Activated T-helper 2 cell treated with anti-CD3 and anti-CD28 coated beads, Interferon-gamma antibody, Interleukin-2, Interleukin-4, amounts not matched to agents 10 μg/mL and 5 μg/mL and 100 μg/mL, durations not matched to agents 14 hours and 24 hours and 36 hours (primary cell): ENCODE measurements at regions not wholly inside any gene's neighbourhood (a gene's known extent, or its start where the extent isn't known, plus 50 kb on each side); places are given as distances from the start of the nearest gene placed in this dataset.
"Not testable (repeated sequence)": the region's sequence is repeated elsewhere in the genome, so short reads cannot be mapped to it uniquely, and the experiment has no call there.

Experiments
- DNase-seq: peaks from one replicate; pipeline ENCODE4 v3.0.0; 2021; ENCODE audit warnings: low spot score
- H3K27ac Mint-ChIP-seq: one replicate; pipeline ENCODE4 v1.8.0; 2021; ENCODE audit warnings: mixed read lengths
- H3K27me3 Mint-ChIP-seq: one replicate; pipeline ENCODE4 v1.8.0; 2021; ENCODE audit warnings: low read depth, mixed read lengths
- H3K36me3 Mint-ChIP-seq: one replicate; pipeline ENCODE4 v1.8.0; 2021; ENCODE audit warnings: low read depth, mixed read lengths
- H3K4me1 Mint-ChIP-seq: one replicate; pipeline ENCODE4 v1.8.0; 2021; ENCODE audit warnings: low read depth, mixed read lengths
- H3K4me3 Mint-ChIP-seq: one replicate; pipeline ENCODE4 v1.8.0; 2021; ENCODE audit warnings: low read depth, mild to moderate bottlenecking, moderate library complexity, mixed read lengths
- H3K9me3 Mint-ChIP-seq: one replicate; pipeline ENCODE4 v1.8.0; 2021; ENCODE audit warnings: mixed read lengths
- intact Hi-C: fragments of 100-400 bp; cut with micrococcal nuclease; formaldehyde crosslinking; loops from one replicate; pipeline ENCODE4 v1.15.1; 2023

DNA sequence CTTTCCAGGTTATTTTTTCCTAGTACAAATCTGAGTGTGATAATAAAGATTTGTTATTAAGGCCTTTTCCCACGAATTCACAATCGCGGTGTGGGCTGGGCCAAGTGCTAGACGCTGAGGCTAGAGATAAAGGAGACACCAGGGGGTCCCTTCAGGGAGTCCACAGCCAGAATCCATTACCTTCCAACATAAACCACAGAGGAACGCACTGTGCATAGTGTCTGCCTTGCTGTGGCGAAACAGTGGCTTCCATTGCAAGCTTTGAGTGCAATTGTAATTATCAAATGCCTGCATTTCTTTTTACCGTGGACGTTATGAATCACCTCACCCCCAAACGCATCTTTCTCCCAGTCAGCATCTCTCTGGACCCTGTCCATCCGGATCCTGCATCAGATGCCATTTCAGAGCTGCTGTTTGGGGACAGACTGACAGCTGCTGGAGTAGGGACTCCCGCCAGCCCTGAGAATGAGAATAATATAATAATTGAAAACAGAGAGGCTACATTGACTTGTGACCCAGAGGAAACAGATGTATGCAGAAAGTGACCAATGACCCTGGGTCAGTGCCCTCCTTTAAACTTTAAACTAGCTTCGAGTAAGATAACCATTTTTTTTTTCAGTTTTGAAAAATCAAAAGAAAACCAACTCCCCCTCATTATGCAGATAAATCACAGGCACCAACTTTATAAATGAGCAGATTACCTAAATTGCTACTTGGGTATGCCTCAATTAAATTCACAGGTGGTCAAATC lies 456.2 kb upstream of the NRP1 start:
- Mint-ChIP-seq H3K9me3 (no peaks in the 10 kb centered on the region), H3K36me3 (no peaks in the 10 kb centered on the region), H3K27ac (no peak overlapping the region), H3K27me3 (no peaks in the 10 kb centered on the region), H3K4me3 (no peak overlapping the region), H3K4me1 (no peaks in the 10 kb centered on the region)
- intact Hi-C loops, result no loop called here
- DNase-seq, result no peak

GRCh38 chr10:33783557-33783956 lies 449.1 kb upstream of the NRP1 start:
- Mint-ChIP-seq H3K4me3 (no peak overlapping the region), H3K36me3 (no peaks in the 10 kb centered on the region), H3K27ac (no peak overlapping the region), H3K27me3 (no peaks in the 10 kb centered on the region), H3K4me1 (no peaks in the 10 kb centered on the region), H3K9me3 (no peaks in the 10 kb centered on the region)
- DNase-seq, result no peak
- intact Hi-C loops, result no loop called here

- intact Hi-C loops, result no loop called here
- DNase-seq, result no peak
- H3K9me3 Mint-ChIP-seq, result no peaks in the 10 kb centered on the region
- no peak overlapping the region for H3K4me3 Mint-ChIP-seq
- no peak overlapping the region for H3K27ac Mint-ChIP-seq
- H3K4me1 Mint-ChIP-seq, result no peaks in the 10 kb centered on the region
- no peaks in the 10 kb centered on the region for H3K27me3 Mint-ChIP-seq
- H3K36me3 Mint-ChIP-seq, result no peaks in the 10 kb centered on the region
Measured at GRCh38 chr10:33783078-33783477, 448.6 kb upstream of the NRP1 start.

DNA sequence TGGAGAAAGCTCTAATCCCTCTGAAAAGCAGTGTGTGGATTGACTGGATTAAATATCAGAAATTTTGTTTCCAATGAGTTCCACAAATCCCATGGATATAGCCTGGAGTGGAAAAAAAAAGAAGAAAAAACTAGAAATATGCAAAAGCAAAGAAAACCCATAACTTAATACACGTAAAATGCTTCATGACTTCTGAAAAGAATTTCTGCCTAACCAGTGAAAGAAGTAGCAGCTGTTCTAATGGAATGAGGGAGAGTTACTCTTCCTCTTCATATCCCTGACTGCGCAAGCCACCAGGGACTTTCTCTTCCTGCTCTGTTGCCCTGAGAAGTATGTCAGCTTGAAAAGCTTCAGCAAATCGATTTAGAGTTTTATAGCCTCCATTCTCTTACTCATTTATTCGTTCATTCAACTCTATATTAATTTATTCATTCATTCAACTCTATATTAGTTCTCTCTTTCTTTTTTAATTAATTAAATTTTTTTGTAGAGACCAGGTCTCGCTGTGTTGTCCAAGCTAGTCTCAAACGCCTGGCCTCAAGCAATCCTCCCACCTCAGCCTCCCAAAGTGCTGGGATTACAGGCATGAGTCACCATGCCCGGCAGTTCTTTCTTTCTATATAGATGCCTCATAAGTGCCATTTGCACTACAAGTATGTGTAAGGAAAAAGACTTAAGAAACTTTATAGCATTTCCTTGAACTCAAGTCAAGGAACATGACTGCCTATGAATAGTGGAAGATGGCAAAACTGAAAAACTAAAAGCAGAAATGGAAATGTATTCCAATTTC lies 447.3 kb upstream of the NRP1 start:
- no peaks in the 10 kb centered on the region for H3K27me3 Mint-ChIP-seq
- H3K4me1 Mint-ChIP-seq, result no peaks in the 10 kb centered on the region
- H3K27ac Mint-ChIP-seq, result no peak overlapping the region
- H3K9me3 Mint-ChIP-seq, result no peaks in the 10 kb centered on the region
- intact Hi-C loops, result no loop called here
- no peaks in the 10 kb centered on the region for H3K36me3 Mint-ChIP-seq
- DNase-seq, result no peak
- no peak overlapping the region for H3K4me3 Mint-ChIP-seq

DNA sequence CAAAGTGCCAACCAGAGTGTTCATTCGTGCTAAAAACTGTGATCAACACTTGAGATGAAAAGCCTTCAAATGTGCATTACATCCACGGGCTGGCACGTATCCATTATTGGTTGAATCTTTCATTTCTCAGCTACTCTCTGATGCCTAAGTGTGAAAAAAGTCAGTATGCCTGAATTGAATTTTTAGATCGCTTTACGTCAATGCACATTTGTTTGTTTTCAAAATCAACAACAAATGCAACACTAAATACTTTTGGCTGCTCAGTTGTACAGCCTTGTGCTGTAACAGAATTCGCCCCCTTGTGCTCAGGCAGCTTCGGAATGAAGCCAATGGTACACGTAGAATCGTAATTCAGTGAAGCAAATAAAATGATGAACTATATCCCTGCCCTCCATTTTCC lies 446.5 kb upstream of the NRP1 start:
- no peak overlapping the region for H3K4me3 Mint-ChIP-seq
- H3K36me3 Mint-ChIP-seq, result no peaks in the 10 kb centered on the region
- intact Hi-C loops, result no loop called here
- H3K27me3 Mint-ChIP-seq, result no peaks in the 10 kb centered on the region
- H3K27ac Mint-ChIP-seq, result no peak overlapping the region
- DNase-seq, result no peak
- no peaks in the 10 kb centered on the region for H3K9me3 Mint-ChIP-seq
- no peaks in the 10 kb centered on the region for H3K4me1 Mint-ChIP-seq

DNA sequence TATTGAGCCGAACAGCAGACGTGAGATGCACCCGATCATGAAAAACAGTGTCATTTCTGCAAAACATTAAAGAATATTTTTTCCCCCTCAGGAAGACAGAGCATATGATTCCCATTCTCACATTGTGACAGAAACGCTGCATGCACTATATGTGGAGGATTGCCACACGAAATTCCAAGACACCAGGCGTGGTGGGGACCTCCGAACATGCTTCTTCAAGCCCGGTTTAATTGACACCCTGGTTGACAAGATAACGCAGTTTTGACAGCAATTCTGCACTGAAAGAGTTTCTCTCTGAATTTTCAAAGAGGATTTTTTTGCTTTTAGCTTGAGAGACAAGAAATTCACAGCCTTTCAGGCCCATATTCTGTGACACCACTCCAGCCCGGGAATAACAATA lies 442.8 kb upstream of the NRP1 start:
- intact Hi-C loops, result no loop called here
- no peaks in the 10 kb centered on the region for H3K4me1 Mint-ChIP-seq
- no peaks in the 10 kb centered on the region for H3K36me3 Mint-ChIP-seq
- no peak overlapping the region for H3K27ac Mint-ChIP-seq
- no peak overlapping the region for H3K4me3 Mint-ChIP-seq
- no peak for DNase-seq
- no peaks in the 10 kb centered on the region for H3K27me3 Mint-ChIP-seq
- H3K9me3 Mint-ChIP-seq, result no peaks in the 10 kb centered on the region

DNA sequence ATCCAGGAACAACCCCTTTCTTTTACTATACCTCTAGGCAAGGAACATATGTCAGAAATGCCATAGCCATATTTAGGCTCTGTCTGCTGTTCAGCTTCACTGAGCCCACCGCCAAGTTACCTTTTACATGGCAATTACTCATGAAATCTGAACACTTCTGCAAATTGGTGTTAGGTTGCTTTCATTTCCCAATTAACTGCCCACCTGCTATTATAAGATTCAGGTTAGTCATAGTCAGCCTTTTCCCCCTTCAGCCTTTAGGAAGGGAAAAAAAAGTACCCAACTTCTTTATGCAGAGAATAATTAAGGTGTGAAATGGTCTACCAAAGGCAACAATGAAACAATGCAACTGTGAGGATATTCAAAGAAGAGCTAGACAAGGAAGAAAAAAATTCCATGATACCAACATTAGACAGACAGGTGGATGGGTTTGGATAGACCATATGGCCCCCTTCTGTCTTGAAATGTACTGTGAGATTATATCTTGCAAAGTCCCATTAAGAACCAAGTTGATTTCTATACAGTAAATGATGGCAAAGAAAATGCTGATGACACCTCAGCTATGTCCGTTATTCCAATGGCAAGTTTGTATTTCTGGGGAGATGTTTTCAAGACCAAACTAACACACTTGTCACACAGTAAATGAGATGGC lies 442.1 kb upstream of the NRP1 start:
- H3K27me3 Mint-ChIP-seq, result no peaks in the 10 kb centered on the region
- H3K9me3 Mint-ChIP-seq, result no peaks in the 10 kb centered on the region
- H3K4me1 Mint-ChIP-seq, result no peaks in the 10 kb centered on the region
- H3K4me3 Mint-ChIP-seq, result no peak overlapping the region
- no peak for DNase-seq
- no peak overlapping the region for H3K27ac Mint-ChIP-seq
- H3K36me3 Mint-ChIP-seq, result no peaks in the 10 kb centered on the region
- intact Hi-C loops, result no loop called here

DNA sequence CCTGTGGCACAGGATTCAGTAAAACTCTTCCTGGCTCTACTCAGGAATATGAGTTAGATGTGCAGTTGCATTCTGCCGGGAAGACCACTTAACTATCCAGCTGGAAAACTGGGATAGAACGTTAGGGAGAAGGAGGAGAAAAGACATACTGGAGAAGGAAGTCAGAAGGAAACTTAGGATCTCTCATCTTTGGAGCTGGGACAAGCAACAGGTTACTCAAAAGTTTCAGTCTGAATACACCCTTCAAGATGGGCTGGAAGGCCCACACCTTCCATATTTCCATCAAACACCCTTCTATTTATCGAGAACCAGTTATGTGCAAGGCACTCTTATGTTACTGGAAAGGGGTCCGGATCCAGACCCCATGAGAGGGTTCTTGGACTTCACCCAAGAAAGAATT lies 440.4 kb upstream of the NRP1 start:
- no peaks in the 10 kb centered on the region for H3K9me3 Mint-ChIP-seq
- no peaks in the 10 kb centered on the region for H3K4me1 Mint-ChIP-seq
- no peak overlapping the region for H3K27ac Mint-ChIP-seq
- no peak for DNase-seq
- no peak overlapping the region for H3K4me3 Mint-ChIP-seq
- intact Hi-C loops, result no loop called here
- no peaks in the 10 kb centered on the region for H3K36me3 Mint-ChIP-seq
- H3K27me3 Mint-ChIP-seq, result no peaks in the 10 kb centered on the region

GRCh38 chr10:33773886-33774480 lies 439.5 kb upstream of the NRP1 start:
- Mint-ChIP-seq H3K27me3 (no peaks in the 10 kb centered on the region), H3K36me3 (no peaks in the 10 kb centered on the region), H3K27ac (no peak overlapping the region), H3K4me3 (no peak overlapping the region), H3K9me3 (no peaks in the 10 kb centered on the region), H3K4me1 (no peaks in the 10 kb centered on the region)
- no peak for DNase-seq
- intact Hi-C loops, result no loop called here

- H3K9me3 Mint-ChIP-seq, result no peaks in the 10 kb centered on the region
- no peaks in the 10 kb centered on the region for H3K36me3 Mint-ChIP-seq
- H3K4me3 Mint-ChIP-seq, result no peak overlapping the region
- intact Hi-C loops, result no loop called here
- H3K4me1 Mint-ChIP-seq, result no peaks in the 10 kb centered on the region
- no peak overlapping the region for H3K27ac Mint-ChIP-seq
- H3K27me3 Mint-ChIP-seq, result no peaks in the 10 kb centered on the region
- no peak for DNase-seq
Measured at GRCh38 chr10:33773253-33773573, 438.7 kb upstream of the NRP1 start.

GRCh38 chr10:33772370-33773252 lies 438.1 kb upstream of the NRP1 start:
- Mint-ChIP-seq H3K36me3 (no peaks in the 10 kb centered on the region), H3K9me3 (no peaks in the 10 kb centered on the region), H3K4me1 (no peaks in the 10 kb centered on the region), H3K4me3 (no peak overlapping the region), H3K27ac (no peak overlapping the region), H3K27me3 (no peaks in the 10 kb centered on the region)
- intact Hi-C loops, result no loop called here
- no peak for DNase-seq

- H3K4me3 Mint-ChIP-seq, H3K9me3 Mint-ChIP-seq, DNase-seq, H3K27me3 Mint-ChIP-seq, H3K27ac Mint-ChIP-seq, H3K4me1 Mint-ChIP-seq, H3K36me3 Mint-ChIP-seq, intact Hi-C loops: not testable (repeated sequence)
Measured at GRCh38 chr10:33771856-33772255, 437.4 kb upstream of the NRP1 start.
